Right renal cortex interstitium (tissue), 3 donors: ENCODE measurements at regions not wholly inside any gene's neighbourhood (a gene's known extent, or its start where the extent isn't known, plus 50 kb on each side); places are given as distances from the start of the nearest gene placed in this dataset.

Experiments
- DNase-seq, 3 donors: peaks; one replicate each; pipeline ENCODE4 v3.0.0-alpha.2; 2013; ENCODE audit warnings: low read depth in 3 of 3, low spot score in 2 of 3

- no peak for DNase-seq
Measured at GRCh38 chr7:16172366-16172765, 249.0 kb downstream of the CRPPA start.

- DNase-seq, result no peak
Measured at GRCh38 chr7:16171928-16172327, 249.4 kb downstream of the CRPPA start.

GRCh38 chr7:16170671-16171070, 250.7 kb downstream of the CRPPA start:
- DNase-seq, result no peak

GRCh38 chr7:16169537-16169936, 251.8 kb downstream of the CRPPA start:
- no peak for DNase-seq

- no peak for DNase-seq
Measured at GRCh38 chr7:16167526-16167925, 253.8 kb downstream of the CRPPA start.

- no peak for DNase-seq
Measured at GRCh38 chr7:16144361-16144760, 277.0 kb downstream of the CRPPA start.

GRCh38 chr7:16137944-16138343, 283.4 kb downstream of the CRPPA start:
- no peak for DNase-seq

GRCh38 chr7:16136896-16137295, 284.4 kb downstream of the CRPPA start:
- DNase-seq, result no peak

GRCh38 chr7:16135658-16136057, 285.7 kb downstream of the CRPPA start:
- DNase-seq, result no peak

GRCh38 chr7:16130111-16131110, 290.9 kb downstream of the CRPPA start:
- DNase-seq, result no peak

- DNase-seq, result no peak
Measured at GRCh38 chr7:16129431-16130110, 291.8 kb downstream of the CRPPA start.

GRCh38 chr7:16123117-16123770, 298.1 kb downstream of the CRPPA start:
- no peak for DNase-seq

GRCh38 chr7:16121876-16122390, 299.4 kb downstream of the CRPPA start:
- no peak for DNase-seq

- no peak for DNase-seq
Measured at GRCh38 chr7:16115374-16115773, 306.0 kb downstream of the CRPPA start.

- DNase-seq, result no peak
Measured at GRCh38 chr7:16114633-16115032, 306.7 kb downstream of the CRPPA start.

- DNase-seq, result no peak
Measured at GRCh38 chr7:16114071-16114470, 307.3 kb downstream of the CRPPA start.

- DNase-seq, result no peak
Measured at GRCh38 chr7:16113058-16113457, 308.3 kb downstream of the CRPPA start.

- DNase-seq, result no peak
Measured at GRCh38 chr7:16106869-16107268, 314.5 kb downstream of the CRPPA start.

GRCh38 chr7:16106300-16106699, 315.0 kb downstream of the CRPPA start:
- no peak for DNase-seq

GRCh38 chr7:16099302-16099849, 322.0 kb downstream of the CRPPA start:
- no peak for DNase-seq
